ENCODE measurements at regions not wholly inside any gene's neighbourhood (a gene's known extent, or its start where the extent isn't known, plus 50 kb on each side); places are given as distances from the start of the nearest gene placed in this dataset.

DNA sequence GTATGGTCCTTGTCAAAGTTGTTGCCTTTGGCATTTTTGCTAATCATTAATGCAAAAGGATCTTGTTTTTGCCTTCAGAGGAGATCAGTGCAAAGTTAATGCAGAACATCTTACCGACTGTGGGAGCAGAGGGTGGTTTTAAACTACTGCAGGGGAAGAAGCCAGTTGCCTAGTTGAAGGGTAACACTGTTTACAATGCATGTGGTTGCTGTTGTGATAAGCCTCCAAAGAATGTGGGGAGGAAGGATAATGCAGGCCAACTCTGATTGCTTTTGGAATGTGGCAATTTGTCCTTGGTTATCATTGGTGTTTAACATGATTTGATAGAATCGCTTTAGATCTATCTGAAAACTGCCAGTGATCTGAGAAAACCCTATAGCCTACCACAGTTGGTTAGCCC lies 204.3 kb upstream of the TLL1 start:
- DNase-seq (no peak), ATAC-seq (no peak)

DNA sequence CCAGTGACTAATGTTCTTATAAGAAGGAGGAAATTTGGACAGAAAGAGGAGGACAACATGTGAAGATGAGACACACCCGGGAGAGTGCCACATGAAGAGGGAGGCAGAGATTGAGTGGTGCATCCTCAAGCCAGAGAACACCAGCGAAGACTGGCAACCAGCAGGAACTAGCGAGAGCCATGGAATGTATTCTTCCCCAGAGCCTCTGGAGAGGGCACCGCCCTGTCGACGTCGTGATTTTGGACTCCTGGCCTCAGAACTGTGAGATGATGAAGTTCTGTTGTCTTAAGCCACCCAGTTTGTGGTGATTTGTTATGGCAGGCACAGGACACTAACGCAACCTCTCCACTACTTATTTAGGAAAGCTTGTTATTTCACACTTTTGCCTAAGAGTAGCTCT lies 196.0 kb upstream of the TLL1 start:
- peak; percentile 23 for ATAC-seq
- no peak for DNase-seq

DNA sequence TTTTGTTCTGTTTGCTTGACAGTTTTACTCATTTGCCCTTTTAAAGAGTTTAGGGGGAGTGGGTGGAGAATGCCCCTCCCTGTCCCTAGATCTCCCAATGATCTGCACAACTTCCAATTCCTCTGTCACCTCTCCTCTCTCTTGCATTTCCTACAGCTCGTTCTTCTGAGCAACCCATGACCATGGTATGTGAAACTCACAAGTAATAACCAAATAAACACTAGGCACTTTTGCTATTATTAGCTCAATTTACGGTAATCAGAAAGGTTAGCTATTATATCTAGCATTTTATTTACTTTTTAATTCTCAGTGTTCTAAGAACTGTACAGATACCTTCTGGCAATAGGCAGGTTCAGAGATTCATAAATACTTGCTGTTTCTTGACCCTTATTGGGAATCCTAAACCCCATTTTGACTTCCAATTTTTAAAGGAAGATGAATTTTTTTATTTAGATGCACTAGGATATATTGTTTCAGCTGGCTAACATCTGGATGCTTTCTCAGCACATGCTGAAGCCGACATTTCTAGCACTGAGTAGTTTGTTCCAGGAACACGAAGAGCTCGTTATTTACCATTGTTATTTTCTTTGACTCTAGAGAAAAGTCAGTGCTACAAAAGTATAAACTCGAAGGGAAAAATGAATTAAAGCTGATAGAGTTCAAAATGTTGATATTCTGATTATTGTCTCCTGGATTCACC lies 194.7 kb upstream of the TLL1 start:
- ATAC-seq (no peak), DNase-seq (no peak)

DNA sequence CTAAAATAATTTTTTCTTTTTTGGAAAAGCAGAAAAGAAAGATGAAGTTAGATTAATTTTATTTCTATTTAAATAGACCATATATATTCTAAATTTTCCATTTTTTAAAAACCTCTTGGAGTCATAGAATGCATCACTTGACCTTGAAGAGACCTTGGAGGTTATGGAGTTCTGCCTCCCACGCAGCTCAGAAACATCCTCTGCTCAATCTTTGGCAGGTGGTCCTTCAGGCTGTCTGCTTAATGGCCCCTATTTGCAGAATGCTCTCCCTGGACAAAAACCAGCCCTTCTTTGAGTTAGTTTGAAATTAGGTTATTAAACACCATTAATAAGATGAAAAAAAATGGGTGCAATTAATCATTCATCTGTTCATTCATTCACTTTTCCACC lies 194.1 kb upstream of the TLL1 start:
- ATAC-seq: no peak

DNA sequence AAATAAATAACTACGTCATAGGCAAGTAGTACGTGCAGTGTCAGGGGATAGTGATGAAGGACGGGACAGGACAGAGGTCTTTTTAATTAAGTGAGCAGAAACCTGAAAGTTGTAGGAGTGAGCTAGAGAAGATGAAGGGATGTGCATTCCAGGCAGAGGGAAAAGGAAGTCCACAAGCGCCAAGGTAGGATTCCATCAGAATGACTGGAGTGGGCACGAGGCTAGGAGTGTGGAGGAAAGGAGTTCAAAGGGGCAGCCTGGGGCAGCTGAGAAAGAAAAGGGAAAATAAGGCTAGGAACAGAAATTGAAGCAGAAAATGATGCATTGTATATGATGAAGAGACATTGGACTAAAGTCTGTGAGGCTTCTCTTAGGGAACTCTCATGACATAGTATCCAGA lies 192.2 kb upstream of the TLL1 start:
- DNase-seq: no peak
- no peak for ATAC-seq

More for the DNA sequence above, 194.1 kb upstream of the TLL1 start:
- no peak for DNase-seq

DNA sequence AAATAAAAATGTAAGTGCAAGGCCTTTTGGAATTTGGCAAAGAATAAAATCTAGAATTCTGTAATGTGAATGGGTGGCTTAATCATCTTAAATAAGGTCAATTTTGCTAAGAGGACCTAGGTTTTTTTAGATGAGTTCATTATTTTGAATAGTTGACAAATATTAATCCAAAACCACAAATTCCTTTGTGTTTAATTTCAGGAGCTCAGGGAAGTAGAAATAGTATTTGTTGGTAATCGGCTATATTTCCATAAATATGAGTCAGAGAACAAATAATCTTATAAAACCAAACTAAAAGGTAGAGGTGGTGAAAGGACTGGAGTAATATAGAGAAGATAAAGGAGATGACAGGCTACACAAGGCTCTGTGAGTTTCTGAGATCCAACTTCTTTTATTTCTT lies 190.4 kb upstream of the TLL1 start:
- DNase-seq: no peak
- ATAC-seq: no peak

DNA sequence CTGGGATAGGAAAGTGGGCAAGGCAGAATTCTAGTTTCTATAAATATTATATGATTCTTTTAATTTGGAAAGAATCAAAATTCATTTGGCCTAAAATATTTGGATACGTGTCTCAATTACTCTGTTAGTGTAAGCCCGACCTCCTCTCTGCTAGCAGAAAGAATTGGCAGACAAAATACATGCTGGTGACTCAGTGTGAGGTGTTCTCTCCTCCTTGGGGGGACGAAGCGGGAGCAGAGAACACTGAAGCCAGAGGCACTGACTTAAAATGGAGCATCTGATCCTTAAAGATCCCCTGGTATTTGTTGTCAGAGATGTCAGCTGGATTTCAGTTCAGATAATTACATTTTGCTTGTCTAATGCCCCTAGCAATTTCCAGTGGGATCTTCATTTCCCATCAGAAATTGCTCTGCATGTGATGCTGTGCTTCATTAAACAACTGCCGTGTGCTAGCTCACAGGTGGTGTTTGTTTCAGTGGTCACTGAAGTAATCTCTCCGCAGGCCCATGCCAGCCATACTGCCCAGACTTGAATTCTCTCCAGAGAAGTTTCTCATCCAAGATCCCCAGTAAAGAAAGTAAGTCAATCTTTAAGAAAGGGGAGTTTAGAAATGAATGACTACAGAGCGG lies 188.7 kb upstream of the TLL1 start:
- DNase-seq (no peak), ATAC-seq (no peak)

DNA sequence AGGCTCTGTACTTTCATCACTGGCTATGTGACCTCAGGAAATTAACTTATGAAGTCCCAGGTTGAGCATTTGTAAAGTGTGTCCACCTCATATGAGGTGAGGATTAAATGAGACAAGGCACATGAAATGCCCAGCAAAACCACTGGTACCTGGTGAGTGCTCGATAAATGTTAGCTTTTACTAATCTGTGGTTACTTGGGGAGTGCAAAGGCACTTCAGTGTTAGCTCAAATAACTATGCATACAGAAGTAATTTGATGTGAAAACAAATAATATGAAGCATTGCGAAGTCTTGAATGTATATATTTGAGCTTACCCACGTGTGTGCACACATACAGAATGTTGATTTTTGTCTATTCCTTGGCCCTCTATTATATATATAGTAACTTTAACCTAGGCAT lies 186.3 kb upstream of the TLL1 start:
- DNase-seq (no peak), ATAC-seq (no peak)

DNA sequence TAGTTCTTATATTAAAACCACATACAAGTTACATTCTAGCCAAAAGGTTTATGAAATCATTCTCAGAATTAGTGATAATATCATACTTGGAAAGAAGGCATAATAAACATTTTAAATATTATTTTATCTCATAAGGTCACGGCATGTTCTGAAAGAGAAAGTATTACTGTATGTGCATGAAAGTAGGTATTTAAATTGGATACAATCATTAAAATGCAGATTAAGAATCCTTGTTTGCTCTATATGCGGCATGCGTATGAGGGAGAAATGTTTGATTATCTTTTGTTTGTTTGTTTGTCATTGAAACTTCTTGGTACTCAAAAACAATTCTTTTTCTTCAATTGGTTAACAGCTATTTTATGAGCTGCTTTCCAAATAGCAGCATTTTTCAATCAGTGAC lies 183.9 kb upstream of the TLL1 start:
- ATAC-seq (no peak), DNase-seq (no peak)

DNA sequence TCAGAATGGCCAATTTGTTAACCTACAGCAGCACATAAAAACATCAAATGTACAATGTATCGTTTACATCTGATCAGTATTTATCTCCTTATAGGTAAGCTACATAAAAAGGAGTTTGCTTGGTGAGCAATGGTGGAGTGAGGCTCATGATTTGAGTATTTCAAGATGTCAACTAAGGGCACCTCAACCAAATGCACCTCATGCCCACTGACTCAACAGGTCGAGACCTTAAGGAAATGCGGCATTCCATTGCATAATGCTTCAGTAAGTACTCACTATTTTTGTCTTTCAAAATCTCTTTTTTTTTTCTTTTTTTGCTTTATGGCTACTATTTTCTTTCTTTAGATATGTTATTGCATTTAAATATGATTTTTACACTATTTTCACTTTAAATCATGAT lies 181.0 kb upstream of the TLL1 start:
- ATAC-seq (no peak), DNase-seq (no peak)

DNA sequence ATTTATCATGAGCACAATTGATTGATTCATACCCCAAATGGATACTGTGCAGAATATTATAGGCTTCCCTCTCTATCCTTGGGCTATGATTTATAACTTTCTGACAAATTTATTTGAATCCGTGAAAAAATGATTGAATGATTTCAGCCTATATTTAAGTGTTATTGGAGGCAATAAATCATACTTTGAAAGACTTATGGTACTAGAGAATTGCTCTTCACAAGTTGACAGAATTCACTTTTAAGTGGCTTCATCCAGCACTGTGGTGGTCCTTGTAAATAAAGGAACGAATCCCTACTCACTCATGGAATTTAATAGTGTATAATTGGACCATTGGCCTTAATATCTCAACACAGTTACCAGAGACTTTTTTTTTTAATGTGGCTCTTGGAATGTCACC lies 174.8 kb upstream of the TLL1 start:
- no peak for DNase-seq
- ATAC-seq: no peak

DNA sequence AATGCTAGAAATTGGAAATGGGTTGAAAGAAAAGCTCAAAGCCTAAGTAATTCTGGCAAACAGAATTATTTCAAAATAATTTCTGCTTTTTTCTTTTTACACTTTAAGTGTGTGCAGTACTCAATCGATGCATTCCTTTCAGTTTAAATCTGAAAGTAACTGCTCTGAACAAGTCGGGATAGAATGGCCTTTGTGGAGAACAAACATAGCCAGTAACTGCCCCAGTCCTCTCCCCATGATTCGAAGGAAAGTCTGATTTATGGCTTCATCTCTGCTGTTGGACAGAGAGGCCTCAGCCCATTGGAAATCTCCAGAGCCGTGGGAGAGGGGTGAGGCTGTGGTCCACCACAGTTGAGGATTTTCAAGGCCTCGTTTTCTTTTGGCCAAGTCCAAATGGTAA lies 174.0 kb upstream of the TLL1 start:
- ATAC-seq (no peak), DNase-seq (no peak)

DNA sequence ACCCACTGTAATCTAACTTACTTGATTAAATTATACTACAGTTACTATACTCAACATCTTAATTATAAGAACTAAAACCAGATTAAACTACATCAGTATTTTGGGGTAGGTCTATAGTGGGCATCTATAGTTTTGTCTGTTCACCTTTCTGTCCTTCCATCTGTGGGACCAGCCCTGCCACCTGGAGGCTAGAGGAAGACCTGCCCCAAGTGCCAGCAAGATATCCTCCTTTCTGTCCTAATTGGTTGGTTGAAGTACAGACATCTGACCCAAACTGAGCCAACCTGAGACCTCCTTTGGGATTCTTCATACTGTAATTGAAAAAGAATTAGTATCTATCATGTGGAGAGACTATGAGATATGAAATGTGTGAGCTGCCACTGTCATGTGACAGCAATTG lies 172.2 kb upstream of the TLL1 start:
- ATAC-seq (no peak), DNase-seq (no peak)

DNA sequence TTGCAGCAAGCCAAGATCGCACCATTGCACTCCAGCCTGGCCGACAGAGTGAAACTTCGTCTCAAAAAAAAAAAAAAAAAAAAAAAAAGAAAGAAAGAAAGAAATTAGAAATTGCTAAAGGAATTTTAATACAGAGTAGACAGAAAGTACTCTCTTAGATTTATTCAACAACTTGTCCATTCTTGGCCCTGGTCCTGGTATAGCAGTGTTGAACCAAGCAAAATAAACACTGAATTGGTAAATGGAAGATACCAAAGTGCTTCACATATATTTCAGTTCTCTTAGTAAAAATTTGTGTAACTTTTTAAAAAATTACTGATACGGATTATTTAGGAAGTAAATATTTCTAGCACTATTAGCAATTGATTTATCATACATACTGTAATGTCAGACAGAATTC lies 165.9 kb upstream of the TLL1 start:
- no peak for ATAC-seq
- DNase-seq: no peak

DNA sequence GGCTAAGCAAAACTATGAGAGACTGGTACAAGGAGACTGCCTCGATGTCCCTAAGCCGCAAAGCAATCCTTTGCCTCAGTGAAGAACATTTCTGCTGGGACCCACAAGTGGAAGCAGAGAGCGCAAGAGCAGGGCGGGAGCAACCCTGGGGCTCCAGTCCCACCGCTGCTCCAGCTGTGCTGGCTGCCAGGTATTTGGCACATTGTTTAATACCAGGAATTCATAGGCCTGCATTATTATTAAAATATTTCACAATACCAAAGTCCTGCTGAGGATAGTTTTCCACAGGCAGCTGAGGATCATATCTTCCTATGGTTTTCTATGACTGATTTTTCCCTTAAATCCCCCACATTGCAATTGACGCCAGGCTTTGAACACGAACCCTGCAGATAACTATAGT lies 163.5 kb upstream of the TLL1 start:
- no peak for ATAC-seq
- DNase-seq: no peak

DNA sequence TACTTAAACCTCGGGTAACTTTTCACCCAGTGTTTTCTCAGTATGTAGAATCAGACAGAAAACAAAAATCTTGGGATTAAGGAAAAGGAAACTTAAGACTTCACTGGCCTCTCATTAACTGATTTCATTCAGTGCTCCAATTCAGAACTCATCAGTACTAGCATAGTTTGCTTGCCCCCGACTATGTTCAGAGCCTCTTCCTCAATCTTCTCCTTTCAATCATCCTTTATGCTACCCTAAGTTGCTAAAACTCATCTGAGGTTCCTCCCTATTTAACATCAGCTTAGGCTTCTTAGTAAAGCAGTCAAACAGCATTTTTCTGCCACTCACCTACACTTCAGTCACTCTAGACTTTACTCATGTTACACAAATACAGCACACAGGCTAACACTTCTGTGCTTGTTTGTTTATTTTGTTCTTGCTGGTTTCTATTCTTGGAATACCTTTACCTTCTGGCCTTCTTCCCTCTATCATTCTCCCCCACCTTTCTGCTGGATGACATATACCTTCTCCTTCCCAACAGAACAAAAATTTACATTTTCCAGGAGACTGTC lies 163.0 kb upstream of the TLL1 start:
- ATAC-seq (no peak), DNase-seq (no peak)

DNA sequence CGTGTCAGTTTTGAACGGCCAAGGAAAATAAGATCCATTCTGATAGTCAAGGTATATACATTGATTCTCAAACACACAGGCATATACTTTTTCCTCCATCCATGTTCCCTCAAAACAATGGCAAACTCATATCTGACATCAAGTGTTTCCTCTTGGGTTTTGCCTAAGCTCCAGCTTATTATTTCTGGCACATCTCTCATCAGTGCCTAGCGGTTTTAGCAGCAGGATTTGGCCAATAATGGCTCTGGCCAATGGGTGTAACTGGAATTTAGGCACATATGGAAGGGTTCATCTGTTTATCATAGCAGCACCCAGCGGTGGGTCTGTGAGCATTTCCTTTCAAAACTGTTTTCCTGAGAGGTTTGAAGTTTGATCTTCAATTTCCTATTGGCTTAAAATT lies 161.6 kb upstream of the TLL1 start:
- ATAC-seq: no peak
- no peak for DNase-seq

DNA sequence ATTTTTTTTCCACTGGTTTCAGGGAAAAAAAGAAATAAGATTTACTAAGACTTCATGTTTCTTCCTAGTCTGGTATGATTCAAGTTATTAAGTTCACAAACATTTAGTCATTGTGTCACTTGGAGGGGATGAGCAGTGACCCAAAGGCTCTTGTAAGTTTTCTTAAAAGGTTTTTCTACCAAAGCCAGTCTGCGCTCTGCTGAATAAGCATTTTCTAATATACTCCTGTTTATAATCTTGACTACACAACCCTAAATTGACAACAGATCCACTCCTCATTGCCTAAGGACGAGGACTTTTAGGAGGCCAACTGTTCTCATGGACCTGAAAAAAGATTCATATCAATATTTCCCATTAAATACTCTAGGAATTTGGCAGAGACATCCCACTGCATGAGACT lies 161.1 kb upstream of the TLL1 start:
- no peak for ATAC-seq
- no peak for DNase-seq

DNA sequence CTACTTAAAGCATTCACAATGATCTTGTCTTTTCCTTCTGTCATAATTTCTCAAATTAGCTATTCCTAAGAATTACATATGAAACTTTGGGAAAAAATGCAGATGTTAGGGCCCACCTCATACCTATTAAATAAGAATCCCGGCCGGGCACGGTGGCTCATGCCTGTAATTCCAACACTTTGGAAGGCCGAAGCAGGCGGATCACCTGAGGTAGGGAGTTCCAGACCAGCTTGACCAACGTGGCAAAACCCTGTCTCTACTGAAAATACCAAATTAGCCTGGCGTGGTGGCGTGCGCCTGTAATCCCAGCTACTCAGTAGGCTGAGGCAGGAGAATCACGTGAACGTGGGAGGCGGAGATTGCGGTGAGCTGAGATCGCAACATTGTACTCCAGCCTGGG lies 158.4 kb upstream of the TLL1 start:
- ATAC-seq: no peak

DNA sequence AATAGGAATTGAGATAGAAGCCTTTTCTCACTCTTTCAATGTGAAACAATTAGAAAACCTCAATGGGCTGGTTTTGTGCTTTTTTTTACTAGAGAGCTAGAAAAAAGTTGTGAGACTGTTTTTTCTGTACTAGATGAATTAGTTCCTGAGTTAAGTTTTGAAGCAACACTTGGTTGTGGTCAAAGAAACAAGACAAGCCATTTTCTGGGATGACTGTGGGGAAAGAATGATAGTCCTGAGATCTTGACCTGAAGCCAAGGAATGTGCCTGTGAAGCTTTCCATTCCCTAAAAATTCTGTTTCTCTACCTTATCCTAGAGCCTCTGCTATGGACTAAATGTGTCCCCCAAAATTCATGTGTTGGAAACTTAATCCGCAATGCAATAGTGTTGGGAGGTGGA lies 157.8 kb upstream of the TLL1 start:
- ATAC-seq (no peak), DNase-seq (no peak)

More for the DNA sequence above, 158.4 kb upstream of the TLL1 start:
- DNase-seq: no peak

DNA sequence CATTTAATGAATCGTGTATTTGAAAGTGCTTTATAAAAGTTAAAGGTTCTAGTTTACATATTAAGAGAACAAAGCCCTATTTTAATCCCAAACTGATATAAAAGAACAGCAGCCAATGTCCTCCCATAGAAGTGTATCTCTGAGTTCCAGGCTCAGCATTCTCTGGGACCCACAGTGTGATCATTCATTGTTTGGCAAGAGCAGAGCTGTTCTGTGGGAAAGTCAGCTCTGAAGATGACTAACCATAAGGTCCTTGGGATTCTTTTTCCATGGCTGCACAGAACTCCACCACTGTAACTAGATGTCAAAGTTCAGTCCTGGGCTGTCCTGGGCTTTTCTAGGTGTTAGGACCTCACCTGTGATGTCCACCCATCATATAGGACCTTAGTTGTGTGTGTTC lies 157.0 kb upstream of the TLL1 start:
- ATAC-seq: no peak
- no peak for DNase-seq

DNA sequence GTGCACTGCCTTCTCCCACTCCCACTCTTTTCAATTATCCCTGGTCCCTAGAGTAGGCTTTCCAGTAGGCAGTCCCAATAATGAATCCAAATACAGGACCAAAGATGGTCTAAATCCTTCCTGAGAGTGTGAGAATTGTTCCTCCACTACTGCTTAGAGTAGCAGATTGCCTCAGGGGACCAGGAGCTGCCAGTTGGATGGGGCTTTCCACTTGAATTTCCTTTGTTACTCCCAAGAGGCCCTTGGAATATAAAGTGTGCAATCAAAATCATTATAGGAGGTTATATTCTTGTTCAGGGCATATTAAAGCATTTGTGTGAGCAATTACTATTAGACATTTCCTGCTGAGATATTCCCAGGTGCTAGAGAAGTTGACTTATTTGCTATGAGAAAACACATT lies 156.6 kb upstream of the TLL1 start:
- DNase-seq (no peak), ATAC-seq (no peak)

DNA sequence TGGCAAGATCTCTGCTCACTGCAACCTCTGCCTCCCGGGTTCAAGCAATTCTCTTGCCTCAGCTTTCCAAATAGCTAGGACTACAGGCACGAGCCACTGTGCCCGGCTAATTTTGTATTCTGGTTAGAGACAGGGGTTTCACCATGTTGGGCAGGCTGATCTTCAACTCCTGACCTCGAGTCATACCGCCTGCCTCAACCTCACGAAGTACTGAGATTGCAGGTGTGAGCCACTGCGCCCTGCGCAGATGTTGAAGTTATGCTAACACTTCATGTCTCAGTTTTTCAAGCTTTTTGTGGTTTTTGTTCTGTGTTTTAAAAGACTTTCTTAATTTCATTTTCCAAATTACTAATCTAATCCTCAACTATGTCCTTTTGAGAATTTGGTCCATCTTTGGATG lies 154.4 kb upstream of the TLL1 start:
- DNase-seq (no peak), ATAC-seq (no peak)

DNA sequence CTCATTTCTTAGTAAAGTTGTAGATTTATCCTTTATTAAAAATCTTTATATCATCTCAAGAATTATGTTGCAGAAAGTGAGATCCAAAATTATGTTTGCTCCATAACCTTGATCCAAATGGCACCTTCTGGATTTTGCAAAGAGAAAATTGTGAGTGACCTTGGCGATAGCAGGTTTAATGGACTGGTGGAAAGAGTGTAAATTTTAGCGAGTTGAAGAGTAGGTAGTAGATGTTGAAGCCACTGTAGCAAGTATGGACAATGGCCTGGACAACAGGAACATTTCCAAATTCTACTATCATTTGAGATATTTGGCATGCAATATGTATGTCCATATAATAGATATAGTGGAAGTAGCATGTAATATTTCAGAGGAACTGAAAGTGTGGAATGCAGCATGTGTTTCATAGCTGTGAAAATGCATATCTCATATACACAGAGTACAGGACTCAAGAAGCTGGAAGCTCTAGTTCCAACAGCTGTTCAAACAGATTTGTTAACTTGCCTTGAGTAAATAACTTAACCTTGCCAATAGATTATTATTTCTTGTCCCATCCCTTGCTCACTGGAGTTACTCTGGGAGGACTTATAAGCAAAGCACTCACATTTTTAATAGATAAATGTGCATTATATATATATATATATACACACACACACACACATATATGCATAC lies 152.5 kb upstream of the TLL1 start:
- DNase-seq: no peak
- no peak for ATAC-seq
